Keratinocyte (primary cell): ENCODE measurements at regions not wholly inside any gene's neighbourhood (a gene's known extent, or its start where the extent isn't known, plus 50 kb on each side); places are given as distances from the start of the nearest gene placed in this dataset.

Source experiments
- DNase-seq: peaks from one replicate; pipeline ENCODE4 v3.0.0-alpha.2; 2011; ENCODE audit warnings: low read depth, missing footprints, low spot score
- FAIRE-seq: peaks from 2 replicates; lab custom pipeline; 2011; peaks lifted over from hg19 to GRCh38; lab: Jason Lieb, UNC
- H2AFZ ChIP-seq: 2 replicates; pipeline ENCODE4 v1.6.0; 2012; ENCODE audit warnings: low read length, control low read depth, inconsistent platforms; ENCODE audit not compliant: control insufficient read depth
- H3K27ac ChIP-seq: 2 replicates; pipeline ENCODE4 v1.5.1; 2011; ENCODE audit warnings: low read length; ENCODE audit not compliant: control insufficient read depth, insufficient read depth
- H3K27me3 ChIP-seq: 3 replicates; pipeline ENCODE4 v1.6.0; 2011; ENCODE audit warnings: low read length; ENCODE audit not compliant: control insufficient read depth, insufficient read depth; ENCODE audit errors: extremely low read depth
- H3K36me3 ChIP-seq, 2 experiments: 2 replicates in 1 of 2; 3 replicates in 1 of 2; pipeline ENCODE4 v1.5.1; 2011; ENCODE audit warnings: low read length in 2 of 2, mild to moderate bottlenecking in 1 of 2; ENCODE audit not compliant: control insufficient read depth in 2 of 2, insufficient read depth in 2 of 2; ENCODE audit errors: extremely low read depth in 1 of 2
- H3K4me1 ChIP-seq: 3 replicates; pipeline ENCODE4 v1.5.1; 2011; ENCODE audit warnings: low read length; ENCODE audit not compliant: control insufficient read depth, insufficient read depth; ENCODE audit errors: extremely low read depth
- H3K4me2 ChIP-seq: 3 replicates; pipeline ENCODE4 v1.6.0; 2011; ENCODE audit warnings: low read depth, low read length; ENCODE audit not compliant: control insufficient read depth, insufficient read depth; ENCODE audit errors: extremely low read depth
- H3K4me3 ChIP-seq, 3 experiments: fragments of 200-600 bp in 1 of 3; sonication (generic) in 1 of 3; 2 replicates in 2 of 3; 3 replicates in 1 of 3; pipeline ENCODE4 v1.5.1; 2011 to 2016; ENCODE audit warnings: low read length in 3 of 3, mild to moderate bottlenecking in 3 of 3, control low read depth in 2 of 3, inconsistent platforms in 1 of 3, low read depth in 1 of 3, mixed read lengths in 1 of 3, mixed run types in 1 of 3, moderate library complexity in 1 of 3; ENCODE audit not compliant: control insufficient read depth in 2 of 3, insufficient read depth in 2 of 3; ENCODE audit errors: extremely low read depth in 1 of 3
- H3K79me2 ChIP-seq: 2 replicates; pipeline ENCODE4 v1.6.0; 2012; ENCODE audit warnings: low read length; ENCODE audit not compliant: control insufficient read depth, insufficient read depth
- H3K9ac ChIP-seq: 3 replicates; pipeline ENCODE4 v1.6.0; 2011; ENCODE audit warnings: low read length; ENCODE audit not compliant: control insufficient read depth, insufficient read depth; ENCODE audit errors: extremely low read depth
- H3K9me1 ChIP-seq: 3 replicates; pipeline ENCODE4 v1.6.0; 2011; ENCODE audit warnings: low read length; ENCODE audit not compliant: control insufficient read depth, insufficient read depth; ENCODE audit errors: extremely low read depth
- H3K9me3 ChIP-seq: 2 replicates; pipeline ENCODE4 v1.5.1; 2012; ENCODE audit warnings: low read depth, low read length; ENCODE audit not compliant: control insufficient read depth
- H4K20me1 ChIP-seq: 3 replicates; pipeline ENCODE4 v1.6.0; 2011; ENCODE audit warnings: low read length; ENCODE audit not compliant: control insufficient read depth, insufficient read depth; ENCODE audit errors: extremely low read depth
- CTCF ChIP-seq, 3 experiments: IDR thresholded peaks in 1 of 3; conservative IDR thresholded peaks in 1 of 3; optimal IDR thresholded peaks in 1 of 3; 2 replicates in 2 of 3; 3 replicates in 1 of 3; pipeline versions ENCODE3 to v1.5.1; 2011; ENCODE audit warnings: low read length in 3 of 3, mild to moderate bottlenecking in 3 of 3, moderate library complexity in 2 of 3, control low read depth in 1 of 3, inconsistent platforms in 1 of 3; ENCODE audit not compliant: insufficient read depth in 2 of 3; ENCODE audit errors: extremely low read depth in 1 of 3
- EZH2 ChIP-seq: IDR thresholded peaks from one replicate; pipeline ENCODE4 v1.6.1; 2012; ENCODE audit warnings: inconsistent platforms, mild to moderate bottlenecking, low read length, moderate library complexity
- dilution Hi-C: fragments of 300-500 bp; cut with MboI; formaldehyde crosslinking; loops from one replicate; pipeline ENCODE4 v1.7.0; 2020; ENCODE audit warnings: low sequenced_read_pairs; ENCODE audit not compliant: extremely low pct_ligation_motif_present

GRCh38 chr7:153414288-153414629, 637.9 kb upstream of the DPP6 start:
- TF ChIP-seq EZH2 (no peak), CTCF (optimal IDR thresholded peaks at IDR 0.05 in 1 of 3, IDR thresholded peaks at IDR 0.05 in 1 of 3, conservative IDR thresholded peaks at IDR 0.05 in 1 of 3; ENCODE audit: extremely low read depth in 1 of 3, insufficient read depth in 2 of 3, low read length in 3 of 3) (no peak)
- no peak overlapping the region for H3K4me2 ChIP-seq
- H4K20me1 ChIP-seq: no peaks in the 10 kb centered on the region
- DNase-seq: no peak
- no peaks in the 10 kb centered on the region for H3K27me3 ChIP-seq
- H2AFZ ChIP-seq: no peak overlapping the region
- no peaks in the 10 kb centered on the region for H3K36me3 ChIP-seq
- no peak overlapping the region for H3K4me3 ChIP-seq
- H3K9me3 ChIP-seq: peaks cover 2% of the 10 kb centered on the region
- no peaks in the 10 kb centered on the region for H3K79me2 ChIP-seq
- dilution Hi-C loops: no loop called here
- H3K9ac ChIP-seq: no peak overlapping the region
- no peaks in the 10 kb centered on the region for H3K4me1 ChIP-seq
- no peak for FAIRE-seq
- no peak overlapping the region for H3K27ac ChIP-seq
- no peaks in the 10 kb centered on the region for H3K9me1 ChIP-seq

- H3K9me3 ChIP-seq: peaks cover 2% of the 10 kb centered on the region
- no peak for FAIRE-seq
- H3K36me3 ChIP-seq: no peaks in the 10 kb centered on the region
- H3K27ac ChIP-seq: no peak overlapping the region
- TF ChIP-seq EZH2: no peak
- no peak for TF ChIP-seq CTCF (optimal IDR thresholded peaks at IDR 0.05 in 1 of 3, IDR thresholded peaks at IDR 0.05 in 1 of 3, conservative IDR thresholded peaks at IDR 0.05 in 1 of 3; ENCODE audit: extremely low read depth in 1 of 3, insufficient read depth in 2 of 3, low read length in 3 of 3)
- H3K27me3 ChIP-seq: no peaks in the 10 kb centered on the region
- no peak overlapping the region for H2AFZ ChIP-seq
- dilution Hi-C loops: no loop called here
- H3K9ac ChIP-seq: no peak overlapping the region
- no peak overlapping the region for H3K4me2 ChIP-seq
- no peaks in the 10 kb centered on the region for H3K9me1 ChIP-seq
- no peaks in the 10 kb centered on the region for H4K20me1 ChIP-seq
- H3K79me2 ChIP-seq: no peaks in the 10 kb centered on the region
- H3K4me3 ChIP-seq: no peak overlapping the region
- no peaks in the 10 kb centered on the region for H3K4me1 ChIP-seq
- no peak for DNase-seq
These were observed 636.6 kb upstream of the DPP6 start for GRCh38 chr7:153415632-153416031.
